ENCODE measurements at regions not wholly inside any gene's neighbourhood (a gene's known extent, or its start where the extent isn't known, plus 50 kb on each side); places are given as distances from the start of the nearest gene placed in this dataset.

GRCh38 chr1:112255080-112255479 lies 140.9 kb upstream of the CTTNBP2NL start:
- DNase-seq, result no peak
- in situ Hi-C loops (cut with MboI; ENCODE audit: low pct_unique_long_range_greater_than_20kb, low sequenced_read_pairs), result no loop called here

- DNase-seq, result no peak
- in situ Hi-C loops (cut with MboI; ENCODE audit: low pct_unique_long_range_greater_than_20kb, low sequenced_read_pairs), result no loop called here
Observed at GRCh38 chr1:112256411-112256810, 139.6 kb upstream of the CTTNBP2NL start.

GRCh38 chr1:112257043-112257835 lies 138.8 kb upstream of the CTTNBP2NL start:
- no peak for DNase-seq
- in situ Hi-C loops (cut with MboI; ENCODE audit: low pct_unique_long_range_greater_than_20kb, low sequenced_read_pairs), result no loop called here

- in situ Hi-C loops (cut with MboI; ENCODE audit: low pct_unique_long_range_greater_than_20kb, low sequenced_read_pairs), result no loop called here
- DNase-seq, result no peak
Observed at GRCh38 chr1:112260699-112261098, 135.3 kb upstream of the CTTNBP2NL start.

- in situ Hi-C loops (cut with MboI; ENCODE audit: low pct_unique_long_range_greater_than_20kb, low sequenced_read_pairs), result no loop called here
- DNase-seq, result no peak
Observed at GRCh38 chr1:112262316-112262715, 133.7 kb upstream of the CTTNBP2NL start.

GRCh38 chr1:112263042-112263441 lies 133.0 kb upstream of the CTTNBP2NL start:
- no peak for DNase-seq
- in situ Hi-C loops (cut with MboI; ENCODE audit: low pct_unique_long_range_greater_than_20kb, low sequenced_read_pairs), result no loop called here

GRCh38 chr1:112263453-112263852 lies 132.6 kb upstream of the CTTNBP2NL start:
- in situ Hi-C loops (cut with MboI; ENCODE audit: low pct_unique_long_range_greater_than_20kb, low sequenced_read_pairs), result no loop called here
- DNase-seq, result no peak

GRCh38 chr1:112264010-112264409 lies 132.0 kb upstream of the CTTNBP2NL start:
- in situ Hi-C loops (cut with MboI; ENCODE audit: low pct_unique_long_range_greater_than_20kb, low sequenced_read_pairs), result no loop called here
- no peak for DNase-seq

GRCh38 chr1:112264553-112264952 lies 131.5 kb upstream of the CTTNBP2NL start:
- no peak for DNase-seq
- in situ Hi-C loops (cut with MboI; ENCODE audit: low pct_unique_long_range_greater_than_20kb, low sequenced_read_pairs), result no loop called here

GRCh38 chr1:112265931-112266330 lies 130.1 kb upstream of the CTTNBP2NL start:
- DNase-seq, result no peak
- in situ Hi-C loops (cut with MboI; ENCODE audit: low pct_unique_long_range_greater_than_20kb, low sequenced_read_pairs), result no loop called here

- DNase-seq, result no peak
- in situ Hi-C loops (cut with MboI; ENCODE audit: low pct_unique_long_range_greater_than_20kb, low sequenced_read_pairs), result no loop called here
Observed at GRCh38 chr1:112267206-112267605, 128.8 kb upstream of the CTTNBP2NL start.

- in situ Hi-C loops (cut with MboI; ENCODE audit: low pct_unique_long_range_greater_than_20kb, low sequenced_read_pairs), result no loop called here
- no peak for DNase-seq
Observed at GRCh38 chr1:112267929-112268328, 128.1 kb upstream of the CTTNBP2NL start.

- in situ Hi-C loops (cut with MboI; ENCODE audit: low pct_unique_long_range_greater_than_20kb, low sequenced_read_pairs), result no loop called here
- no peak for DNase-seq
Observed at GRCh38 chr1:112268408-112268807, 127.6 kb upstream of the CTTNBP2NL start.

- in situ Hi-C loops (cut with MboI; ENCODE audit: low pct_unique_long_range_greater_than_20kb, low sequenced_read_pairs), result no loop called here
- no peak for DNase-seq
Observed at GRCh38 chr1:112271270-112271669, 124.7 kb upstream of the CTTNBP2NL start.

- in situ Hi-C loops (cut with MboI; ENCODE audit: low pct_unique_long_range_greater_than_20kb, low sequenced_read_pairs), result no loop called here
- DNase-seq, result no peak
Observed at GRCh38 chr1:112272101-112272772, 123.8 kb upstream of the CTTNBP2NL start.

GRCh38 chr1:112284796-112285195 lies 111.2 kb upstream of the CTTNBP2NL start:
- in situ Hi-C loops (cut with MboI; ENCODE audit: low pct_unique_long_range_greater_than_20kb, low sequenced_read_pairs), result no loop called here

GRCh38 chr1:112285316-112285715 lies 110.7 kb upstream of the CTTNBP2NL start:
- in situ Hi-C loops (cut with MboI; ENCODE audit: low pct_unique_long_range_greater_than_20kb, low sequenced_read_pairs), result no loop called here

More at GRCh38 chr1:112284796-112285195, 111.2 kb upstream of the CTTNBP2NL start:
- no peak for DNase-seq

GRCh38 chr1:112285746-112286145 lies 110.3 kb upstream of the CTTNBP2NL start:
- no peak for DNase-seq
- in situ Hi-C loops (cut with MboI; ENCODE audit: low pct_unique_long_range_greater_than_20kb, low sequenced_read_pairs), result no loop called here

More at GRCh38 chr1:112285316-112285715, 110.7 kb upstream of the CTTNBP2NL start:
- DNase-seq, result no peak

- in situ Hi-C loops (cut with MboI; ENCODE audit: low pct_unique_long_range_greater_than_20kb, low sequenced_read_pairs), result no loop called here
- no peak for DNase-seq
Observed at GRCh38 chr1:112296908-112297307, 99.1 kb upstream of the CTTNBP2NL start.

GRCh38 chr1:112297536-112297935 lies 98.5 kb upstream of the CTTNBP2NL start:
- in situ Hi-C loops (cut with MboI; ENCODE audit: low pct_unique_long_range_greater_than_20kb, low sequenced_read_pairs), result no loop called here

GRCh38 chr1:112298558-112298957 lies 97.5 kb upstream of the CTTNBP2NL start:
- DNase-seq, result peak; percentile 68
- in situ Hi-C loops (cut with MboI; ENCODE audit: low pct_unique_long_range_greater_than_20kb, low sequenced_read_pairs), result no loop called here

More at GRCh38 chr1:112297536-112297935, 98.5 kb upstream of the CTTNBP2NL start:
- no peak for DNase-seq
